Ovary (tissue), 7 donors: ENCODE measurements at regions not wholly inside any gene's neighbourhood (a gene's known extent, or its start where the extent isn't known, plus 50 kb on each side); places are given as distances from the start of the nearest gene placed in this dataset.

Source experiments
- DNase-seq, 5 donors: peaks; one replicate each; pipeline ENCODE4 v3.0.0-alpha.2; 2019 to 2020
- H3K27ac ChIP-seq, 2 donors: fragments of 200-600 bp; one replicate each; pipeline versions ENCODE4 v1.5.1 to v1.8.0; 2019 to 2022
- H3K27me3 ChIP-seq: fragments of 200-600 bp; one replicate; pipeline ENCODE4 v1.8.0; 2022
- H3K36me3 ChIP-seq: fragments of 200-600 bp; sonication (generic); one replicate; pipeline ENCODE4 v1.5.1; 2019
- H3K4me1 ChIP-seq: one replicate; pipeline ENCODE4 v1.8.1; 2013; ENCODE audit warnings: mild to moderate bottlenecking, moderate library complexity; ENCODE audit not compliant: insufficient read depth
- H3K4me3 ChIP-seq: fragments of 200-600 bp; sonication (generic); one replicate; pipeline ENCODE4 v1.5.1; 2017
- H3K9me3 ChIP-seq, 2 donors: fragments of 200-600 bp in 1 of 2; sonication (generic) in 1 of 2; one replicate each; pipeline versions ENCODE4 v1.5.1 to v1.8.1; 2013 to 2019; ENCODE audit warnings: mild to moderate bottlenecking in 1 of 2, moderate library complexity in 1 of 2
- EP300 ChIP-seq: sonication (generic); formaldehyde crosslinking; IDR thresholded peaks from one replicate; pipeline ENCODE4 v1.6.1; 2017; ENCODE audit warnings: antibody characterized with exemption
- POLR2A ChIP-seq: fragments of 450-650 bp; IDR thresholded peaks from one replicate; pipeline ENCODE4 v1.6.1; 2017; ENCODE audit warnings: antibody characterized with exemption, mild to moderate bottlenecking, moderate library complexity
- WGBS, 3 donors: extraction: QIAGEN DNeasy Blood & Tissue Kit in 1 of 3; methylation state at CpG; one replicate each; pipeline versions ENCODE4 v1.1.5 to v1.1.7; 2013 to 2017; 5-methylcytosine and 5-hydroxymethylcytosine counted together
- intact Hi-C, 4 donors: fragments of 100-400 bp; cut with DNase I; formaldehyde crosslinking; loops; one replicate each; pipeline versions ENCODE4 v1.11.0 to v1.15.1; 2022 to 2023
- TF ChIP-seq, protein P1 (sequence below), 3 donors: fragments of 450-650 bp in 2 of 3; fragments of 200-600 bp in 1 of 3; IDR thresholded peaks; one replicate each; pipeline versions ENCODE4 v1.5.1 to v1.8.0; 2016 to 2022; ENCODE audit warnings: antibody characterized with exemption in 3 of 3, mild to moderate bottlenecking in 1 of 3
- donor health status: DM: no; HTN: no; CAD: no; lungs with moderate emphysema.
- donor health status: DM: no; HTN: no; CAD: no.
- donor health status: Bipolar disorder and iron deficiency.
- donor health status: DM: no; HTN: no; CAD: no.
- donor health status: DM: yes; HTN: yes; CAD: no.

- Histone ChIP-seq H3K4me1 (no peaks in the 10 kb centered on the region), H3K36me3 (no peaks in the 10 kb centered on the region), H3K27me3 (no peaks in the 10 kb centered on the region), H3K4me3 (no peak overlapping the region), H3K9me3 (no peaks in the 10 kb centered on the region), H3K27ac (no peak overlapping the region)
- DNase-seq, result no peak
- TF ChIP-seq EP300, result no peak
- intact Hi-C loops, result no loop called here
- WGBS, 3 donors, result 80 to 83% (median 81%) methylated on average over 2 of the region's 2 CpGs
Measured at GRCh38 chr14:66001356-66001755, 484.8 kb upstream of the CCDC196 start.

DNA sequence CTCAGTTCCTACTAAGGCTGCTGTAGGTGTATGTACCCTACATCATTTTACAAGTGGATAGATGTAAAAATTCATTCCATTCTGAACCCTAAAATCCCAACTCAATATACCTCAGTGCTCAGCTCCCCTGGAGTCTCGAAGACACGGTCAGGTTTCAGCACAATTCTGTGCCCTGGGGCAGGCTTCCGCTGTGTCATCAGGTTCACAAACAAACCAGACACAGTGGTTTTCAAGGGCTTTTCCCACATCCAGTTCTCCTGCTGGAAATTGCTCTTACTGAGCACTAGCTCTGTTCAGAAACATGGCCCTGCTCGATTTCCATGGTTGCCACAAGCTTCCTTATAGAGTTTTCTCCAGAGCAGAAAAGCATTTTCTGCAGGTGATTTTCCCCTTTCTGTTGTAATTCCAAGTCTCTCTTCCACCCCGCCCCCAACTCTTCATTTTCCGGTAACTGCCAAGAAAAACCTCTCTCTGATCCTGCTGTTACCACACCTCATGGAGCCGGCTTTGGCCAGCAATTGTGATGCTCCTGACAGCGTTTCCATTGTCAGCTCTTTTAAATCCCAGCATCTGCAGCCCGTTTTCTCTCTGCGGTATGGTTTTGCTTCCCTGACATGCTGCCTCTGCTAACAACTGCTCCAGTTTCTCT, 483.0 kb upstream of the CCDC196 start:
- intact Hi-C loops, result no loop called here
- WGBS, 3 donors, result 76 to 77% (median 77%) methylated on average over 10 of the region's 10 CpGs

DNA sequence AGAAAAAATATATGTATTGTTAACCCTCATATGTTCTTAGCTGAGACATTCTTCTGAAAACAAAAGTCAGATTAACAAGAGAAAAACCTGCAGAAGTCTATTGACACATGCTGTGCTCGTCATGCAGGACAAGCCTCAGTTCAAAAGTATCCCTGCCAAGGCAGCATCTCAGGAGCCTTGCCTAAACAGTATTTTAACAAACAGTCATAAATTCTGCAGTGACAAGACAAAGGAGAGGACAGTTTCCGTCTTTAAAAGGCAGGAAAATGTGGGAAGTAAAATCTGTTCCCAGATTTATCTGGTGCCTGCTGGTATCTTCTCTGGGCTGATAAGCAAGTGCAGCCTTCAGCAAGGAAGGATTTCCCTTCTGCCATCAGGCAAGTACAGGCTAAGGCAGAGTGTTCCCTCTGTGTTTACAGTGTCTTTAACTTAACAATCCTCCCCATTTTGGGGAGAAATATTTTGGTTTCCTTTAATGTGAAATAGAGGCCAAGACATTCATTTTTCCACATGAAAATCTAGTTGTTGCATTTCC, 480.2 kb upstream of the CCDC196 start:
- Histone ChIP-seq H3K4me3 (no peak overlapping the region), H3K27me3 (no peaks in the 10 kb centered on the region), H3K36me3 (no peaks in the 10 kb centered on the region), H3K4me1 (no peaks in the 10 kb centered on the region), H3K9me3 (no peaks in the 10 kb centered on the region), H3K27ac (no peak overlapping the region)
- no peak for DNase-seq
- 19 to 24% (median 23%) methylated on average over 2 of the region's 2 CpGs for WGBS, 3 donors
- intact Hi-C loops, result no loop called here
- no peak for TF ChIP-seq POLR2A
- TF ChIP-seq, protein P1, sequence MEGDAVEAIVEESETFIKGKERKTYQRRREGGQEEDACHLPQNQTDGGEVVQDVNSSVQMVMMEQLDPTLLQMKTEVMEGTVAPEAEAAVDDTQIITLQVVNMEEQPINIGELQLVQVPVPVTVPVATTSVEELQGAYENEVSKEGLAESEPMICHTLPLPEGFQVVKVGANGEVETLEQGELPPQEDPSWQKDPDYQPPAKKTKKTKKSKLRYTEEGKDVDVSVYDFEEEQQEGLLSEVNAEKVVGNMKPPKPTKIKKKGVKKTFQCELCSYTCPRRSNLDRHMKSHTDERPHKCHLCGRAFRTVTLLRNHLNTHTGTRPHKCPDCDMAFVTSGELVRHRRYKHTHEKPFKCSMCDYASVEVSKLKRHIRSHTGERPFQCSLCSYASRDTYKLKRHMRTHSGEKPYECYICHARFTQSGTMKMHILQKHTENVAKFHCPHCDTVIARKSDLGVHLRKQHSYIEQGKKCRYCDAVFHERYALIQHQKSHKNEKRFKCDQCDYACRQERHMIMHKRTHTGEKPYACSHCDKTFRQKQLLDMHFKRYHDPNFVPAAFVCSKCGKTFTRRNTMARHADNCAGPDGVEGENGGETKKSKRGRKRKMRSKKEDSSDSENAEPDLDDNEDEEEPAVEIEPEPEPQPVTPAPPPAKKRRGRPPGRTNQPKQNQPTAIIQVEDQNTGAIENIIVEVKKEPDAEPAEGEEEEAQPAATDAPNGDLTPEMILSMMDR (IDR thresholded peaks at IDR 0.05), result no peak
- TF ChIP-seq EP300, result no peak

More for the DNA sequence above, 483.0 kb upstream of the CCDC196 start:
- H3K27me3 ChIP-seq, result no peaks in the 10 kb centered on the region
- no peak overlapping the region for H3K4me3 ChIP-seq
- TF ChIP-seq, protein P1 (IDR thresholded peaks at IDR 0.05), result no peak
- no peak for TF ChIP-seq EP300
- no peak for TF ChIP-seq POLR2A
- no peaks in the 10 kb centered on the region for H3K9me3 ChIP-seq
- no peak for DNase-seq
- no peak overlapping the region for H3K27ac ChIP-seq
- no peaks in the 10 kb centered on the region for H3K4me1 ChIP-seq
- no peaks in the 10 kb centered on the region for H3K36me3 ChIP-seq

GRCh38 chr14:66008631-66009030, 477.5 kb upstream of the CCDC196 start:
- intact Hi-C loops, result no loop called here
- 13 to 24% (median 21%) methylated on average over 2 of the region's 2 CpGs for WGBS, 3 donors

DNA sequence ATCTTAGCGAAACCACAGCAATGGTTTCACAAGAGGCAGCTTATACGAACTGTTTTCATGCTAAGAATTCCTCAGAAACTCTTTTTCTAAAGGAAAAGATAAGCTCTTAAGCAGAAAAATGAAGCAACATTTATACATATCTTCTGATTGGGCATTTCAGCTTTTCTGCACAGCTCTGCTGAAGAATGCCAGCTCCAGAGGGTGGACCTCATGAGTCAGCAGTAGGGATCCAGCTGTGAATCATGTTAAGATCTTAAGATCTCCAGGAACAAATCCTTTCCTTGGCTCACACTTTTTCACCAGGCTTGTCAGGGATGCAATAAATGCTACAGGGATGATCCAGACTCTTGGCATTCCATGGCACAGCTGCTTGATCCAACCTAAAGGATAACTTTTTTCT, 477.1 kb upstream of the CCDC196 start:
- H3K9me3 ChIP-seq, result no peaks in the 10 kb centered on the region
- no peaks in the 10 kb centered on the region for H3K27me3 ChIP-seq
- no peaks in the 10 kb centered on the region for H3K36me3 ChIP-seq
- DNase-seq, result no peak
- intact Hi-C loops, result no loop called here
- 10 to 32% (median 24%) methylated on average over 2 of the region's 2 CpGs for WGBS, 3 donors
- TF ChIP-seq EP300, result no peak
- TF ChIP-seq, protein P1 (IDR thresholded peaks at IDR 0.05), result no peak
- no peak for TF ChIP-seq POLR2A
- H3K27ac ChIP-seq, result no peak overlapping the region
- no peak overlapping the region for H3K4me3 ChIP-seq
- H3K4me1 ChIP-seq, result no peaks in the 10 kb centered on the region

More at GRCh38 chr14:66008631-66009030, 477.5 kb upstream of the CCDC196 start:
- TF ChIP-seq POLR2A, result no peak
- TF ChIP-seq, protein P1 (IDR thresholded peaks at IDR 0.05), result no peak
- no peak for TF ChIP-seq EP300
- DNase-seq, result no peak
- H3K4me1 ChIP-seq, result no peaks in the 10 kb centered on the region
- no peaks in the 10 kb centered on the region for H3K27me3 ChIP-seq
- no peak overlapping the region for H3K27ac ChIP-seq
- H3K4me3 ChIP-seq, result no peak overlapping the region
- H3K36me3 ChIP-seq, result no peaks in the 10 kb centered on the region
- H3K9me3 ChIP-seq, result no peaks in the 10 kb centered on the region
